Stimulated activated CD4-positive, alpha-beta T cell treated with anti-CD3 and anti-CD28 coated beads, TNF-alpha, amount 100 ng/mL, for 48 hours (primary cell): ENCODE measurements at regions not wholly inside any gene's neighbourhood (a gene's known extent, or its start where the extent isn't known, plus 50 kb on each side); places are given as distances from the start of the nearest gene placed in this dataset.
A peak's percentile ranks its signal among the peaks of the same experiment; 100 is the strongest.
"Not testable (repeated sequence)": the region's sequence is repeated elsewhere in the genome, so short reads cannot be mapped to it uniquely, and the experiment has no call there.

Experiments
- DNase-seq, 3 donors: peaks; one replicate each; pipeline ENCODE4 v3.0.0-alpha.2; 2020; ENCODE audit warnings: low read depth in 3 of 3

DNA sequence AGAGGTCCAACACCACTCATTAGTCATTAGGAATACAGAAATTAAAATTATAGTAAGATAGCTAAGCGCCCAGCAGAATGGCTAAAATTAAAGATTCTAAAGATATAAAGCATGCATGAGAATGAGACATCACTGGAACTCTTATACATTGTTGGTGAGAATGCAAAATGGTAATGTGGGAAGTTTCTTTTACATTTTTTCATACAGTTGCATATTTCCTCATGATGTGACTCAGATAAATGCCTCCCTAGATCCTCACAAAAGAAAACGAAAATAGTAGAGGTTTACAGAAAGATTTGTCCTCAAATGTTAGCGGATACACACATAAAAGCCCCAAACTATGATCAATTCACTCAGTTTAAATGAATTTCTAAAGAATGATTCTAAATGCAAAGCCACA is 633.7 kb upstream of the GJE1 start:
- DNase-seq: no peak

DNA sequence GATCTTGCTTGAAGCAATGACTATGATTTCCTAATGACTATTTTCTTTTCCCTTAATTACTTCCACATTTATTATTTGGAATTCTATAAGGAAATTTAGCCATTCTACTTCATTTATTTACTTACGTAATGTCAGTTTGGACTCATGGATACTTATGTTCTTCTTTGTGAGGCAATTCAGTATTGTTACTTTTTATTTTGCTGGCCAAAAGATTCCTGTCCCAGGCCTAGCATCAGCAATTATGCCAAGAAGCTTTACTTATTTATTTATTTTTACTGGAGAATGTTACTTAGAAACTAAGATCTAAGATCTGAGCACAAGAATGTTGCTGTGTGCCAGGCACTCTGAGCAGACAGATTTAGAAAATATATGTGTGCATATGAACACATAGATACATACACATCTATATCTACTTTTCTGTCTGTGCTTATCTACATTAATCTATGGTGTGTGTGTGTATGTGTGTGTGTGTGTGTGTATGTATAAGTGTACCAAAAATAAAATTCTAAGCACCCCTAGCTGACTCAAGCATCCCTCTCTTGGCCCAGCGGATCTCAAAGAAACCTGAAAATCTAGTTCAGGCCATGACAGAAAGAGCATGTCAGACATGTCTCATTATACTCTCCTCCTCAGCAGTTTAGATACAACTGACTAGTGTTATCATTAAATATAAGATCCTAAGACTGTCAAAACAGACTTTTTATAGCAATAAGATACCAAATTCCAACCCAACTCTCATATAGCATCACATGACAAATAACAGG is 640.0 kb upstream of the GJE1 start:
- DNase-seq: no peak

DNA sequence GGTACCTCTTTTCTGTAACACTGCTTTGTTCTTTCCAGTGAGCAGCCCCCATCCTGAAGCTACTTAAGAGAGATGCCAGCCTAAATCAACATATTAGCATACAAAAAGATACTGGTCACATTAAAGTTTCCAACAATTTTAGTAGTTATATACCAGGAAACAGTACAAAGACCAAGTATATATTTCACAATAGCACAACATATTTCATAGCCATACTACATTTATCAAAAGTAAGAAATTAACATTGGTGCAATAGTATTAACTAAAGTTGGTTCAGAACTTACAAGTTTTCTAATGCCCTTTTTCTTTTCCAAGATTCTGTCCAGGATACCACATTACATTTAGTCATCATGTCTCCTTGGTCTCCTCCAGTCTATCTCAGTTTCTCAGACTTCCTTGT is 641.0 kb upstream of the GJE1 start:
- DNase-seq: no peak

DNA sequence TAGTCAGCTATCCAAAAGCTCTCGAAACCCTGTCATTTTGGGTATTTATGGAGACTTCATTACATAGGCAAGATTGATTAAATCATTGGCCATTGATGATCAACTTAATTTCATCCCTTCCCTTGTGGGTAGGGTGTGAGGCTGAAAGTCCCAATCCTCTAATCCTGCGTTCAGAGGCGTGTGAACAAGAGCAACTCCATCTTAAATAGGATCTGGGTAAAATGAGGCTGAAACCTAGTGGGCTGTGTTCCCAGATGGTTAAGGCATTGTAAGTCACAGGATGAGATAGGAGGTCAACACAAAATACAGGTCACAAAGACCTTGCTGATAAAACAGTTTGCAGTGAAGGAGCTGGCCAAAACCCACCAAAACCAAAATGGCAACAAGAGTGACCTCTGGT is 641.7 kb upstream of the GJE1 start:
- no peak for DNase-seq

DNA sequence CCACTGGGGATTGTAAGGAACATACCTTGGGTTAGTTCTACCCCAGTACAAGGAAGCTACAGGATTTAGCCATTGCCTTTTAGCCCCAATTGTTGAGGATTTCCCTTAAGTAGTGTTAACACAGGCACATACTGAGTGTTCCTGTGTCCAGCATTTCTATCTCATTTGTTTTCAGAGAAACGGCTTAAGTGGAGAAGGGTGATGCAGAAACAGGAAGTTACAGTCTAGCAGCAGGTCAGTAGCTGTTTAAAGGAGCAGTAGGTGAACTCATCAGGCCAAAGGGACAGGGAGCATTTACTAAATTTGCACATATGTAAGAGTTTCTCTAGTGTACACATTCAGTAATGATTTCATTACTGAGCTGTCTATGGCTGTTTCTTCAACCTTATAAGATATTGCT is 644.2 kb upstream of the GJE1 start:
- DNase-seq: no peak

DNA sequence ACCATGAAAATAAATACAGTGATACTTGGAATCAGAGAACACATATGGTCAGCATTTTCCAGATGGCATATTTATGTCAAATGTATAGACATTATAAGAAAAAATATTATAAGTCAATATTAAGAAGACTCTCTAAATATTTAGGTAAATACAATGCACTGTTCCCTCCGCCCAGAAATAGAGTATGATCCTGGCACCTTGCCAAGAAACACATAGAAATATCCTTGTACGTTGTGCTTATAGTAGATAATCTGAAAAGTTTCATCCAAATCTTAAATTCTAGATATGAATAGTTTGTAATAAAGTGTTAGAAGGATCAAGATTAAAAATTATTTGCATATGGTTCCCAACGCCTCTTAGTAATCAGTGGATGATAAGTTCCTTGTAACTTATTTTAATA is 645.8 kb upstream of the GJE1 start:
- DNase-seq: no peak

DNA sequence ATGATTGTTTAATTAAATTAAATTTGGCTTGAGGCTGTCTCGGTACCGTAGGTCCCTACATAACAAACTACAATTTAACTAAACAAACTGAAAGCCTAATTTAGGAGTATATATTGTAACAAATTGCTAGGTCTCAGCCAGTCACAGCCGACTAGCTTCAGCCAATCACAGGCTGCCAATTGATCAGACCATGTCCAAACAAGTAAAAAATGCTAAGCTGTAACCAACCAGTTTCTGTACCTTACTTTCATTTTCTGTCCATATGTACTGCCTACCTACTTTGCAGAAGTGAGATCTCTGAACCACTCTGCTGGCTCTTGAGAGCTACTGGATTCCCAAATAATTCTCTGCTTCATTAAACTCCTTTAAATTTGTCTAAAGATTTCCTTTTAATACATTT is 648.0 kb upstream of the GJE1 start:
- DNase-seq: peak in 2 of 3 donors; percentile 6 to 7

DNA sequence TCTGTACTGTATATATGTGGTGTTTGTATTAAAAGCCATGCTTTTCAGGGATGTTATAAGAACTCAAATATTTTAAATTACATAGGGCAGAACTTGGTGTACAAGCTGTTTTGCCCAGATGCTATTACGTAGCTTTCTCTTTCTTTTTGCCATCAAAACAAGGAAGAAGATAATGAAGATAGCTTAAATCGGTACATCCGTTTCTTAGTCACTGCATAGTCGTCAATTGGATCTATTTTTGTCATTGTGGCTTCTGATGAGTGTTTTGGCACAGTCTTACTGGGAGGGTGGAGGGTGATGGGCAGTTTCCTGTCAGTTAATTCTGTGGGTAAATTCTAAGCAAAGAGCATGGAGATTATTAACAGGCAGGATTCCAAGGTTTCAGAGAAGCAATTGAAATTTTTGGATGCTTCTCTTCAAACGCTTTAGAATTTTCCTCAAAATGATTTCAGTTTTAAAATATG is 649.1 kb upstream of the GJE1 start:
- DNase-seq: peak; percentile 7 to 22 (median 22)

DNA sequence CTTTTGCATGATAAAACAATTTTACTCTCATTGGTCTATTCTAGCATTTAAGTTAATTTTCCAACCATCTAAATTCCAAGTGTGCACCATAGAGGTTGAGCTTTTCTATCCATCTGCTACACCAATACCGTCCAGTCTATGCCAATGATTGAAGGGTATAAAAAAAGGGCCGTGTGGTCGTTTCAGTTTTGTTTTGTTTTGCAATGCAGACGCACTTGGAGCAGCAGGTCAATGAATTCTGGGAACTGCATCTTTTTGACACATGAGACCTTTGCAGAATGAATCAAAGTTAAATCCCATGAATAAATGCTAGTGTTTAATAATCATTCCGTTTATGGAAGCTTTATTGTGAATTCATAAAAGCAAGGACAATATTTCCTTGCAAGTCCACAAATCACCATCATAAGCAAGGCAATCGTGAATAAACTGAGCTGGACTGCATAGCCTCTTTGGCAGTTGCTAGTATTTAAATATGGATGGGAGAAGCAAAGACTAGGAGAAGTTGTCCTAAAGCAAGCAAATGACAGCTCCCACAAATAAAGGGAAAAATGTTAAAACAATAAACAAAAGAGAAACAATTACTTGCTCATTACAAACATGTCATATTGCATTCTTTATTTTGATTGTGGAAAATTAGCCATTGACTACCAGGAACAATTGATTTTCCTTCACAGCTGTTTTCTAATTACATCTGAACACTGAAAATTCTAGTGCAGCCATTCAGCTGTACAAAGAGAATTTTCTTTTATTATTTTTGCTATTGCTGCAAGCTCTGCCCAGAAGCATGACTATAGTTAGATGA is 649.7 kb upstream of the GJE1 start:
- DNase-seq: no peak

DNA sequence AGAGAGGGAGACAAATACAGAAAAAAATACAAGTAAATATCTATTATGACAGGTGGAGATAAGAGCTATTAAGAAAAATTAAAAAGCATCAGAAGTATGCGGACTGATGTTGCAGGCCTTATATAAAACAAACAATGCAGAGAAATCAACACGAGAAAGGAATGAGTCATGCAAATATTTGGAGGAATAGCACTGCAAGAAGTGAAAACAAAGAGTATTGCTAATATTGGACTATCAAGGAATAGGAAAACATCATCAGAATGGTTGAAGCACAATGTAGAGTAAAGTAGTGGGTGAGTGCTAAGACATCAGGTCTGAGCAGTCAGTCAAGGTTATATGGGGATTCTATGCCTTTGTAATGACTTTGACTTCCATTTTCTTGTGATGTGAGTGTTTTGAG is 657.5 kb upstream of the GJE1 start:
- no peak for DNase-seq

DNA sequence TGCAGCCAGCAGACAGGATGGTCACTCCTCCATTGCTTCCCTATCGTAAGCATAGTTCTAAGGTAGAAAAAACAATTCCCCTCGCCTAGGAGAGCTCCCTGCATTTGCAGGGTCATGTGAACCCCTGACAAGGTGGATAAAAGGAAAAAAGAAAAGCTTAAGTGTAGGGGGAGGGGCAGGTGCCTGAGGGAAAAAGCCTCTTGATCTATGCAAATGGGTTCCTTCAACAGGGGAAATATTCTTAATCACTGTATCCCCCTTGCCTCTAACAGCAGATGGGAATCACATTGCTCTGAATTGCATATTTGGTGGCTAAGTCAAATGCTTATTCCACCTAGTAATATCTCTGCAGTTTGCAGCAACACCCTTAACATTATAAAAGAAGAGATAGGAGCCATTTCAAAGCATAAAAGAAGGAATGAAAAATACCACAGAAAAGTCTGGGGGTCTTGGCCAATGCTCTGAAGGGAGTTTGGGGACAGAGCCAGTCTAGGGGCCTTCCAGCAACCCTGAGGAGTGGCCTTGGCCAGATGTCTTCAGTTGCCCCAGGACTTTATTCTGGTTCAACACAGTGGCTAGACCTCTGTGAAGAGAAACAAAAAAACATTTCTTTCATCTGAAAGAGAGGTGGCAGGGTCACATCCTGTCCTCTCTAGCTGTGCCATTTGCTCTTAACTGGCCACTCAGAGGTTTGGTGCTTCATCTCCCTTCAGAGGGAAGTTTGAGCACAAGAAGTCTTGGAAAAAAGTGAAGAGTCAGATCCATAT is 660.4 kb upstream of the GJE1 start:
- no peak for DNase-seq

DNA sequence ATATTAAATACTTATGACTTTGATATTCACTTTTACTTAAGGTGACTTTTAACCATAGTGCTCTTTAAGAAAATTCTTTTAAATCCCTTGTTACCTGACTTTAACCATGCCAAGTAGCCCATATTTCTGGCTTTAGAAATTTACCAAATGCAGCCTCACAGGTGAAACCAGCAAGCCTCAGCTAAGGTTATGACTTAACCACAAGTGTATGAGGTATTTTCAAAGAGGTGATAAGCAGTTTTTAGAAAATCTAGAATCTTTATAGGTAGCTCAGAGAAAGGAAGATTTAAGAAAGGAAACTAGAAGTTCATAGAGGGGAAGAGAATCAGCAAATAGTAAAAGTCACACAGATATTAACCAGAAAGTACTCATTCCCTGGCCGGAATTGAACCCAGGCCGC is 661.9 kb upstream of the GJE1 start:
- no peak for DNase-seq

DNA sequence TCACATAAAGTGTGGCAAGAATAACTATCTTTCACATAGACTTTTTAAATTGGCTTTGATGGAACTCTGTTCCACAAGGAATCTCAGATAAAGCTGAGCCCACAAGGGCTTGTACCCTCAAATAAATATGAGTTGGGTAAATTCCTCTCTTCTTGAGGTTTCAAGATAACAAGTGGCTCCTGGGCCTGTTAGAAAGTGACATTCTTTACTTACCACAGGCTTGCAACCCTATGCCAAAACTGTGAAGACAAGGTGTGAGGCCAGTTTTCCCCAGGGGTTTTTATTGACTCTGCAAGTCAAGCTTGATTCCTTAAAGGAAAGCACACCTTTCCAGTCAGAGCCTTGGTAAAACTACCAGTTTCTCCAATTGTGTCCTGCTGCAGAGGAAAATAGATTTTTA is 664.8 kb upstream of the GJE1 start:
- no peak for DNase-seq

DNA sequence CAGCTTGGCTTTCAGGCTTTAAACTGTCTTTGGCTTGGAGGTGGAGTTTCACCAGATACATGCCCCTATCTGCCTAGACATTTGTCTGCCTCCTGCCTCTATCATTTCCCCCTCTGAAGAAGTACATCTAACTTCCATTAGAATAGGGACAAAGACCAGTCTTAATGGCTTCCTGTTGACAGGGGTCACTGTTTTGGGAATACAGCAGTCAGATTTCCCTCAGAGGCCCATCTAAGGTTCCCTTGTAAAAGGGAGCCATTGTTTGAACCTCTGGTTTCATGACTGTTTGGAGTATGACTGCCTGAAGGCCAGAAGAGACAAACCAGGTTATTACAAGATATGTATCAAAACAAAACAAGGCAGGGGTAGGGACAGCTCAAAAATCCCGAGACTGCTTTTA is 665.7 kb upstream of the GJE1 start:
- DNase-seq: no peak

DNA sequence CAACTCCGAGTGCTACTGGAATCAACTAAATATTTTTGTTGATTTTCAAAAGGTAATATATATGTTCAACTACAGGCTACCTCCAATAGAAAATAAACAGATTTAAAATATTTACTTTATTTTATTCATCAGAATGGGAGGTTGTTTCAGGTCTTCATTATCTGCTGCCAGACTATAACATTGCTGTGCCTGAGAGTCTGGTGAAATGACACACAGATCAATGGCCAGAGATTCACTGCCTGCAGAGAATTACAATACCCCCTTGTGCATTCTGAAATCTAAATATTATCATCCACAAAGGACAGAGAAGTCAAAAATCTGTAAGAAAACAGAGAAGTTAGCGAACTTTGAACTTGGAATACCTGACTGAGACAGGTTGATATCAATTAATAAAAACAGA is 667.8 kb upstream of the GJE1 start:
- no peak for DNase-seq

DNA sequence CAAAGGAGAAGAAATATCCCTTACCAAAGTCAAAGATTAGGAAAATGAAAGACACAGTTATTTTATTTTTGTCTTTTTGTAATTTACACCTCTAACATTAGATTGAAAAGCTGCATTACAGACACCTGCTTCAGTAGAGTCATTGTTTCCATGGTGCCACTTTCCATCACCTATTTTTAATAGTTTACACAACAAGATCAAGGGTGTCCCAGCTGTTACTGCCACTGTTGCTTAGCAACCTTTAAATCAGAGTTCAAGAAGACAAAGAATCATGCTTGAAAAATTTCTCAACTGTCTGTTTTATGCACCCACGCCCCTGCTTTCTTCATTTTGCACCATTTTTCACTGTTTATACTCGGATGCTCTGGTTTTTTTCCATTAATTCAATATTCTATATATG is 668.2 kb upstream of the GJE1 start:
- no peak for DNase-seq

DNA sequence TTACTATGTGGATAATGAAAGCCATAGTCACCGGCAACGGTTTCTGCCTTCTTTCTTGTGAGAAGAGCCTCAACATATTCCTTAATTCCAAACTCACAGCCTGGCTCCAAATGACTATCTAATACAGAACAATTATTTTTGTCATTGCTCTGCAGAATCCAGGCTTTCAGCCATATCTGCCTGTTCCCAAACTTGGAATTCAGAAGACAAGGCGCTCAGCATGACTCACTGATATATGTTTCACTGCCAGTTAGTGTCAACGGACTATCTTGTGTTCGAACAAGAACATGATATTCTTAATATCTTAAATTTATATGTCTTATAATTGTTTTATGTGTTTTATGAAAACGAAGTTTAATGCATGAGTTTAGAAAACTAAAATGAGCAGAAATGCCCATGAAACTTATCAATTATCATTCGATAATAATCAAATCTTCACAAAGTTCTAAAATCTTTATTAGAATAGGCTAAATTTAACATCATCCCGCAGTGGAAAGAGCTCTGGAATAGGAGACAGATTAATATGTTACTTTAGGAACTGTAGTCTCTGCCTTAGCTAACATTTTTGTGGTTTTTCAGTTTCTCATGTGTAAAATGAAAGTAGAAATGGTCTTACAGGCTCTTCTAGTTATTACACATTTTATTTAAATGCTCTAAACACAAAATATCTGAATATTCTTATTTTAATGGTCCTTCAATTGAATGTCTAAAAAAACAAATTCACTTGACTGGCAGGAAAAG is 669.3 kb upstream of the GJE1 start:
- no peak for DNase-seq

DNA sequence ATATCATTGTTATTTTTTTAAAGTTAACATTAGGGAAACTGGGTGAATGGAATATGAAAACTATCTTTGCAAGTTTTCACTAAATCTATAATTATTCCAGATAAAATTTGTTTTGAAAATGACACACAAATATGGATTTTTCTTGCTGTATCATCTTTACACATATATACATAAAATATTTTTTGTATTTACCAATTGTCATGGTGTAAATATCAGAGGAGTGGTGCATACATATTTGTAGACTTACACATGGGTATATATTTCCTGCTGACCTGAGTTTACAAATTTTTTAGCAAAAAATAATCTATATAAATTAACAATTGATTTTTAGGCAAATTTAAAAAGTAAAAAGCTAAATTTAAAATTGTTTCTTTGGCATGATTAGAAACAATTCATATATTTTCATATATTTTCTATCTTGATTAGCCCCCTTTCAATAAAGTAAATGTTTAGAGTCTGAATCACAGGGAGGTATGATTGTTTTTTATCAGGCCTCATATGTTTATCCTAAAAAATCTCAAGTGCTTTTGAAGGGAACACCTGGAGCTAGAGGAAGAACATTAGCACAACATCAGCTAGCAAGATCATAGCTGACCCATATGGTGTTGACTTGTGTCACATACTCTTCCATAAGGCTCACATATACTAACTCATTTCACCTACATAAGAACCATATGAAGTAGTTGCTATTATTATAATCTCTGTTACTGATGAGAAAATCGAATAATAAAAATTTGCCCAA is 671.8 kb upstream of the GJE1 start:
- DNase-seq: no peak

DNA sequence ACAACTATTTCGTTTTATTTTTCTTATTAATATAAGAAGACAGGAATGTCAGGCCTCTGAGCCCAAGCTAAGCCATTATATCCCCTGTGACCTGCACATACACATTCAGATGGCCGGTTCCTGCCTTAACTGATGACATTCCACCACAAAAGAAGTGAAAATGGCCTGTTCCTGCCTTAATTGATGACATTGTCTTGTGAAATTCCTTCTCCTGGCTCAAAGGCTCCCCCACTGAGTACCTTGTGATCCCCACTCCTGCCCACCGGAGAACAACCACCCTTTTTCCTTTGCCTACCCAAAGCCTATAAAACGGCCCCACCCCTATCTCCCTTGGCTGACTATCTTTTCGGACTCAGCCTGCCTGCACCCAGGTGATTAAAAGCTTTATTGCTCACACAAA is 672.5 kb upstream of the GJE1 start:
- not testable (repeated sequence) for DNase-seq

DNA sequence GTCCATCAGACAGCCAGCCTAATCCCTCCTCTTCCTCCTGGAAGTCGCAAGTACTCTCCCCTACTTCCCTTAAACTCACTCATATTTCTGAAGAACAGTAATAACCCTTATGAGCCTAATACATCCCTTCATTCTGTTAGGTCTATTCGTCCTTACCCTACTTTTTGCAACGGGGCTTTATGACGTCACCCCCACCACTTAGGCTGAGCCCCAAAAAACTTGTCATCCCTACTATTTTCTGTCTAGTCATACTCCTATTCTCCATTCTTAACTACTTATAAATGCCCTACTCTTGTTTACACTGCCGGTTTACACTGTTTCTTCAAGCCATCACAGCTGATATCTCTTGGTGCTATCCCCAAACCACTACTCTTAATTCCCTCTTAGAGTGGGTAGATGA is 674.7 kb upstream of the GJE1 start:
- not testable (repeated sequence) for DNase-seq

DNA sequence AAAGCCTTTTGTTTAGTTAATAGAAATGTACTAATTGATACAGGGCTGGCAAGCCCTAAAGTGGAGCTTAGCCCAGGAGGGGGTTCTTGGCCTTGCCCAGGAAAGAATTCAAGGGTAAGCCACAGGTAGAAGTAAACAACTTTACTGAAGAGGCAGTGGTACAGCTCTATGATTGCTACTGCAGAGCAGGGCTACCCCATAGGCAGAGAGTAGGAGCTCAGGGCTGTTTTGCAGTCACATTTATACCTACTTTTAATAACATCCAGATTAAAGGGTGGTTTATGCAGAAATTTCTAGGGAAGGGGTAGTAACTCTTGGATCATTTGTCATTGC is 680.4 kb upstream of the GJE1 start:
- DNase-seq: no peak
